Activated naive CD4-positive, alpha-beta T cell treated with anti-CD3 and anti-CD28 coated beads, Interleukin-2, amount 10 ng/mL, durations not matched to agents 7 days and 5 days (primary cell): ENCODE measurements at regions not wholly inside any gene's neighbourhood (a gene's known extent, or its start where the extent isn't known, plus 50 kb on each side); places are given as distances from the start of the nearest gene placed in this dataset.

ENCODE experiments used
- CTCF ChIA-PET: fragments of 350-600 bp; sonication (Branson Sonifier 250); formaldehyde crosslinking; loops from one replicate; lab custom pipeline; 2021; ENCODE audit warnings: antibody characterized with exemption; lab: Charles Lee
- DNase-seq: peaks from one replicate; pipeline ENCODE4 v3.0.0-alpha.2; 2020
- H3K27ac Mint-ChIP-seq: one replicate; pipeline ENCODE4 v1.8.0; 2021; ENCODE audit warnings: mild to moderate bottlenecking, moderate library complexity, mixed read lengths
- H3K27me3 Mint-ChIP-seq: one replicate; pipeline ENCODE4 v1.8.0; 2021; ENCODE audit warnings: mild to moderate bottlenecking, mixed read lengths
- H3K36me3 Mint-ChIP-seq: one replicate; pipeline ENCODE4 v1.8.0; 2021; ENCODE audit warnings: mixed read lengths
- H3K4me1 Mint-ChIP-seq: one replicate; pipeline ENCODE4 v1.8.0; 2021; ENCODE audit warnings: mixed read lengths
- H3K4me3 Mint-ChIP-seq: one replicate; pipeline ENCODE4 v1.8.0; 2021; ENCODE audit warnings: mild to moderate bottlenecking, moderate library complexity, mixed read lengths
- H3K9me3 Mint-ChIP-seq: one replicate; pipeline ENCODE4 v1.8.0; 2021; ENCODE audit warnings: mixed read lengths

- CTCF ChIA-PET = interaction anchor here (0.7 to 1.5 kb wide), 4 partner anchors 71 to 280 kb away, joined by 3 to 7 read pairs (median 4); no protein-coding TSS in a partner anchor
- Mint-ChIP-seq H3K36me3 (no peaks in the 10 kb centered on the region), H3K4me1 (no peaks in the 10 kb centered on the region), H3K27ac (no peak overlapping the region), H3K27me3 (peaks cover 10% of the 10 kb centered on the region), H3K4me3 (no peak overlapping the region), H3K9me3 (no peaks in the 10 kb centered on the region)
- DNase-seq = no peak
These were observed 249.6 kb downstream of the SNCA start for GRCh38 chr4:89587364-89587763.

- H3K27ac Mint-ChIP-seq = no peak overlapping the region
- CTCF ChIA-PET = interaction anchor here (0.8 to 1.5 kb wide), 4 partner anchors 71 to 316 kb away, joined by 3 to 7 read pairs (median 4); no protein-coding TSS in a partner anchor
- no peak overlapping the region for H3K4me3 Mint-ChIP-seq
- H3K36me3 Mint-ChIP-seq = no peaks in the 10 kb centered on the region
- no peaks in the 10 kb centered on the region for H3K4me1 Mint-ChIP-seq
- no peaks in the 10 kb centered on the region for H3K9me3 Mint-ChIP-seq
- DNase-seq = no peak
- H3K27me3 Mint-ChIP-seq = peaks cover 10% of the 10 kb centered on the region
These were observed 250.1 kb downstream of the SNCA start for GRCh38 chr4:89586864-89587263.

- CTCF ChIA-PET = interaction anchor here (0.8 to 1.5 kb wide), 4 partner anchors 72 to 317 kb away, joined by 3 to 7 read pairs (median 4); no protein-coding TSS in a partner anchor
- Mint-ChIP-seq H3K27ac (no peak overlapping the region), H3K9me3 (no peaks in the 10 kb centered on the region), H3K4me1 (no peaks in the 10 kb centered on the region), H3K27me3 (peaks cover 10% of the 10 kb centered on the region), H3K4me3 (no peak overlapping the region), H3K36me3 (no peaks in the 10 kb centered on the region)
- DNase-seq = no peak
These were observed 250.6 kb downstream of the SNCA start for GRCh38 chr4:89586318-89586717.

- H3K9me3 Mint-ChIP-seq = no peaks in the 10 kb centered on the region
- H3K36me3 Mint-ChIP-seq = no peaks in the 10 kb centered on the region
- H3K4me1 Mint-ChIP-seq = no peaks in the 10 kb centered on the region
- CTCF ChIA-PET = no interaction called here
- no peak for DNase-seq
- no peak overlapping the region for H3K27ac Mint-ChIP-seq
- no peak overlapping the region for H3K4me3 Mint-ChIP-seq
- peaks cover 10% of the 10 kb centered on the region for H3K27me3 Mint-ChIP-seq
These were observed 254.0 kb downstream of the SNCA start for GRCh38 chr4:89582756-89583505.

- no peak for DNase-seq
- no peak overlapping the region for H3K27ac Mint-ChIP-seq
- no peaks in the 10 kb centered on the region for H3K9me3 Mint-ChIP-seq
- no peak overlapping the region for H3K4me3 Mint-ChIP-seq
- peaks cover 10% of the 10 kb centered on the region for H3K27me3 Mint-ChIP-seq
- H3K36me3 Mint-ChIP-seq = no peaks in the 10 kb centered on the region
- no peaks in the 10 kb centered on the region for H3K4me1 Mint-ChIP-seq
- CTCF ChIA-PET = no interaction called here
These were observed 257.2 kb downstream of the SNCA start for GRCh38 chr4:89579771-89580170.

- CTCF ChIA-PET = interaction anchor here (1.0 kb wide), 1 partner anchor 446 kb away, joined by 3 read pairs; no protein-coding TSS in a partner anchor
These were observed 260.7 kb downstream of the SNCA start for GRCh38 chr4:89576246-89576645.

GRCh38 chr4:89575840-89576239 is 261.1 kb downstream of the SNCA start:
- Mint-ChIP-seq H3K27ac (no peak overlapping the region), H3K4me3 (no peak overlapping the region), H3K4me1 (no peaks in the 10 kb centered on the region), H3K36me3 (no peaks in the 10 kb centered on the region), H3K27me3 (no peaks in the 10 kb centered on the region), H3K9me3 (no peaks in the 10 kb centered on the region)
- DNase-seq = no peak
- CTCF ChIA-PET = interaction anchor here (1.0 kb wide), 1 partner anchor 446 kb away, joined by 3 read pairs; no protein-coding TSS in a partner anchor

More at GRCh38 chr4:89576246-89576645, 260.7 kb downstream of the SNCA start:
- no peak overlapping the region for H3K4me3 Mint-ChIP-seq
- H3K4me1 Mint-ChIP-seq = no peaks in the 10 kb centered on the region
- H3K36me3 Mint-ChIP-seq = no peaks in the 10 kb centered on the region
- no peaks in the 10 kb centered on the region for H3K27me3 Mint-ChIP-seq
- DNase-seq = no peak
- no peaks in the 10 kb centered on the region for H3K9me3 Mint-ChIP-seq
- no peak overlapping the region for H3K27ac Mint-ChIP-seq

- Mint-ChIP-seq H3K27ac (no peak overlapping the region), H3K27me3 (no peaks in the 10 kb centered on the region), H3K36me3 (no peaks in the 10 kb centered on the region), H3K9me3 (no peaks in the 10 kb centered on the region), H3K4me1 (no peaks in the 10 kb centered on the region), H3K4me3 (no peak overlapping the region)
- CTCF ChIA-PET = no interaction called here
- no peak for DNase-seq
These were observed 262.8 kb downstream of the SNCA start for GRCh38 chr4:89574176-89574575.

- Mint-ChIP-seq H3K27me3 (no peaks in the 10 kb centered on the region), H3K4me3 (no peak overlapping the region), H3K4me1 (no peaks in the 10 kb centered on the region), H3K36me3 (no peaks in the 10 kb centered on the region), H3K9me3 (no peaks in the 10 kb centered on the region), H3K27ac (no peak overlapping the region)
- DNase-seq = no peak
- CTCF ChIA-PET = no interaction called here
These were observed 263.3 kb downstream of the SNCA start for GRCh38 chr4:89573656-89574055.

GRCh38 chr4:89572224-89572858 is 264.6 kb downstream of the SNCA start:
- CTCF ChIA-PET = no interaction called here
- peaks cover 6% of the 10 kb centered on the region for H3K27me3 Mint-ChIP-seq
- H3K36me3 Mint-ChIP-seq = no peaks in the 10 kb centered on the region
- no peaks in the 10 kb centered on the region for H3K9me3 Mint-ChIP-seq
- no peak for DNase-seq
- no peak overlapping the region for H3K4me3 Mint-ChIP-seq
- no peak overlapping the region for H3K27ac Mint-ChIP-seq
- H3K4me1 Mint-ChIP-seq = no peaks in the 10 kb centered on the region

GRCh38 chr4:89570931-89571330 is 263.3 kb upstream of the GPRIN3 start:
- Mint-ChIP-seq H3K27me3 (peaks cover 6% of the 10 kb centered on the region), H3K36me3 (no peaks in the 10 kb centered on the region), H3K9me3 (no peaks in the 10 kb centered on the region), H3K4me1 (no peaks in the 10 kb centered on the region), H3K27ac (no peak overlapping the region), H3K4me3 (no peak overlapping the region)
- CTCF ChIA-PET = no interaction called here
- no peak for DNase-seq

GRCh38 chr4:89567936-89568335 is 260.3 kb upstream of the GPRIN3 start:
- Mint-ChIP-seq H3K27me3 (peaks cover 6% of the 10 kb centered on the region), H3K4me3 (no peak overlapping the region), H3K36me3 (no peaks in the 10 kb centered on the region), H3K27ac (no peak overlapping the region), H3K4me1 (no peaks in the 10 kb centered on the region), H3K9me3 (no peaks in the 10 kb centered on the region)
- CTCF ChIA-PET = interaction anchor here (0.6 kb wide), 1 partner anchor 759 kb away, joined by 4 read pairs; no protein-coding TSS in a partner anchor
- no peak for DNase-seq

- H3K27ac Mint-ChIP-seq = no peak overlapping the region
- no peaks in the 10 kb centered on the region for H3K4me1 Mint-ChIP-seq
- H3K27me3 Mint-ChIP-seq = peaks cover 9% of the 10 kb centered on the region
- H3K36me3 Mint-ChIP-seq = no peaks in the 10 kb centered on the region
- no peaks in the 10 kb centered on the region for H3K9me3 Mint-ChIP-seq
- DNase-seq = no peak
- CTCF ChIA-PET = no interaction called here
- H3K4me3 Mint-ChIP-seq = no peak overlapping the region
These were observed 255.8 kb upstream of the GPRIN3 start for GRCh38 chr4:89563431-89563830.

GRCh38 chr4:89562746-89563145 is 255.1 kb upstream of the GPRIN3 start:
- CTCF ChIA-PET = no interaction called here
- DNase-seq = no peak
- peaks cover 5% of the 10 kb centered on the region for H3K27me3 Mint-ChIP-seq
- H3K27ac Mint-ChIP-seq = no peak overlapping the region
- no peaks in the 10 kb centered on the region for H3K36me3 Mint-ChIP-seq
- no peaks in the 10 kb centered on the region for H3K9me3 Mint-ChIP-seq
- no peak overlapping the region for H3K4me3 Mint-ChIP-seq
- H3K4me1 Mint-ChIP-seq = no peaks in the 10 kb centered on the region
